Mucosa of gallbladder (tissue), 1 donor: ENCODE measurements at regions not wholly inside any gene's neighbourhood (a gene's known extent, or its start where the extent isn't known, plus 50 kb on each side); places are given as distances from the start of the nearest gene placed in this dataset.
"Not testable (repeated sequence)": the region's sequence is repeated elsewhere in the genome, so short reads cannot be mapped to it uniquely, and the experiment has no call there.

ENCODE experiments used
- DNase-seq: peaks from one replicate; pipeline ENCODE4 v3.0.0-alpha.2; 2020; ENCODE audit warnings: low spot score
- donor health status: DM: no; HTN: no; CAD: no.

GRCh38 chr22:48717076-48717810 lies 1110.4 kb downstream of the BRD1 start:
- no peak for DNase-seq

GRCh38 chr22:48716154-48716553 lies 1111.5 kb downstream of the BRD1 start:
- not testable (repeated sequence) for DNase-seq

DNA sequence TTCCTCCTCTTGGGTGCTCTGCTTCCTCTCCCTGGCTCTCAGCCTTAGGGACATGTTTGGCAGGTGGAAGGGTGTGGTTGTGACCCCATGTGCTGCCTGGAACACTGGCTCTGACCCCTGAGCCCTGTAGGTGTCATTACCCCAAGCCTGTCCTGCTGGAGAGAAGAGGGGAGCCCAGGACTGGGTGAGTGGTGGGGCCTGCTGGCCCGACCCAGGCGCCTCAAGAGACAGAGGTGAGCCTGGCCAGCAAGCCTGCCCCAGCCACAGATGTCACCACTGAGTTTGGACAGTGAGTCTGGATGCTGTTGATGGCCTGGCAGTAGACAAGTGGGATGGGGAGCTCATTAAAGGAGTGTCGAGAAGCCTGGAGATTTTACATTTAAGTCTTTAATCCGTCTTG lies 1112.2 kb downstream of the BRD1 start:
- DNase-seq: no peak

- no peak for DNase-seq
Measured at GRCh38 chr22:48714231-48714630, 1113.4 kb downstream of the BRD1 start.

DNA sequence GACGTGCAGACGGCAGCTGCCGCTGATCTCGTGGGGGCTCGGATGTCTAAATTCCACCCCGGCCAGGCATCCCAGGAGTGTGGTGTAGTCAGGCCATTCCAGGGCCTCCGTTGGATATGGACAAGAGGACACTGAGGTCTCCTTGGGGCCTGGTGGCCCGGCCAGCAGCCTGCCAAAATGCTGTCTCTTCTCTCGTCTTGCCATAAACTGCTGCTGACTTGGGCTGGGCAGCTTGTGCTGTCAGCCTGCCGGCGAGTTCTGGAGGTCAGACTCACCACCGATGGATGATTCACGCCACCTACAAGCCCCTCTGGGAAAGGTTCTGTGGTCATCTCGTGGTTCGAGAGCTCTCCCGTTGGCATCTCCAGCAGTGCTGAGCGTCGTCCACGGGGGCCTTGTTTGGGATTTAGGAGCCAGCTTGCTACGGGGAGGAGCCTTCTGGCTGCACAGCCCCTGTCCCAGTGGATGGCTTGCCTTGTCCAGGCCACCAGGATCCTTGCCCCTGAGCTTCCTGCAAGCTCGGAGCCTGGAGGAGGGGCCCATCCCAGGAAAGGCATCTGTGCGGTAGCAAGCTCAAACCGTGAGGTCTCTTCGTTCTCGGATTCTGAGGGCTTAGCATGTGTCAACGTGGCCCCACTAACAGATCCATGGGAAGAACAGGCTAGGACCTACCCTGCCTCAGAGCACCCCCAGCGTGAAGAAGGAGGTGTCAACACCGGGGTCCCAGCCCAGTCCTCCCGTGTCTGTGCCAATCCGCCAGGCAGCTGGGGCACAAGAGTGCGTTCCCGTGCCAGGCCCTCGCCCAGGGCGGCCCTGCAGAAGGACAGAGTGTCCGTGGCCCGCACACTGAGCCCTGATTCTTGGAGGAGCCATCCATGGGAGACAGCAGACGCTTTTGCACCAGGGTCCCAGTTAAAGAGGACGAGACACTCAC lies 1114.1 kb downstream of the BRD1 start:
- DNase-seq: no peak

GRCh38 chr22:48712558-48713271 lies 1115.0 kb downstream of the BRD1 start:
- DNase-seq: no peak

DNA sequence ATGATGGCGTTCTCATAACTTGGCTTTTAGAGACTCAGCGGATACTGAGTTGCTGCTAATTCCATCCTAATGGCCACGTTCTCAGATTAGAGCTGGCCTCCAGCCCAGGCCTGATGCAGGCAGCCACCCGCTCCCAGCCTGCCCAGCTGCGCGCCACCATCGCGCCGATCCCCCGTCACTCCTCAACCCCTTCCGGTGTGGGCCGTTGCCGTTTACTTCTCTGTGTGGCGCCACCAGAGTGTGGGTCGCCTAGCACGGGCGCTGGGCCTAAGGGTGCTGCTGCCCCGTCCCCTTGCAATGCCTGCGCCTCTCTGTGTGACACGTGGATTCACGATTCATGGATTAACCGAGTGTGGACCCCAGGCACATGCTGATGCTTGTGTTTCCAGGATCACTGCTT lies 1116.0 kb downstream of the BRD1 start:
- DNase-seq: no peak

DNA sequence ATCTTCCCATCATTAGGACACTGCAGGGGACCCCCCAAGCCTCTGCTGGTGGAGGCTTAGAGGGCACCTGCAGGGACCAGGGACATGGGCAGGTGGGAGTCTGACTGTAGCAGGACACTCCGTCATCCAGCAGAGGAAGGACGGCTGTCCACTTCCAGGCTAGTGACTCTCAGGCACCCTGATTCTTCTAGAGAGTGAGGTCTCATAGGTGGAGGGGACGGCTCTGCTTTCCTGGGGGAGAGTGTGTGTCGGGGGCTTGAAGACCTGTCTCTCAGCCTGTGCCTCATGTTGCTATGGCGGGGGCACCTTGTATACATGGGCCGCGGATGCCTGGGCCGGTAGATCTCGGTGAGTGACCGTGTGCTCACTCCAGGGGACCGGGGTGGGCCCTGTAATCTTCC lies 1116.6 kb downstream of the BRD1 start:
- DNase-seq: no peak

DNA sequence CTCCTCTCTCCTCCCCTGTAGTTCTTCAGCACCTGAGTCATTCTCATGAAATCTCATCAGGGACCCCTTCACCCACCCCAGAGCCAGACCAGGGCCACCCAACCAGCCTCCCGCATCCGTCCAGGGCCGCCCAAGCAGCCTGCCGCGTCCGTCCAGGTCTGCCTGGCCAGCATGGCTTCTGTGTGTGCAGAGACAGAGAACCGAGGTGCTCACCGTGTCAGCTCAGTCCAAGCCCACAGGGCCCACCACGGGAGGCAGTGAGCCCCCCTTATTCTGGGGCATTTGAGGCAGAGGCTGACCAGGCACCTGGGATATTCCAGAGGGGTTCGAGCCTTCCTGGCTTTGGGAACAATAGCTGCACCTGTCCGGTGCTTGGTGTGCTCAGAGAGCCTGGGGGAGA lies 1117.3 kb downstream of the BRD1 start:
- DNase-seq: no peak

DNA sequence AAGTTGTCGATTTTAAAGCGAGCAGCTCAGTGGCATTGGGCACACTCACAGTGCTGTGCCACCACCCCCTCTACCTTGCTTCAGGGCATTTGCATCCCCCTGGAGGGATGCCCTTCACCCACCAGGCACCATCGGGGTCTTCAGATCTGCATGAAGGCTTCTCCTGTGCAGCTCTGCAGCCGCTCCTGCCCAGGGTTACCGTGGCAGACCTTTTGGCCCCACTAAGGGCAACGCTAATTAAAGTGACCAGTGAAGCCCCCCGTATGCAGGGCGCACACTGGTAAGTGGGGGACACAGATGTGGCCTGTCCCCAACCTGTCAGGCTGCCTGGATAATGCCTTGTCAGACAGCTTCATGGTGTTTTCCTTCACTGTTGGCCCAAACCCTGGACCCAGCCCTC lies 1117.7 kb downstream of the BRD1 start:
- DNase-seq: no peak

GRCh38 chr22:48709453-48709852 lies 1118.2 kb downstream of the BRD1 start:
- DNase-seq: no peak

DNA sequence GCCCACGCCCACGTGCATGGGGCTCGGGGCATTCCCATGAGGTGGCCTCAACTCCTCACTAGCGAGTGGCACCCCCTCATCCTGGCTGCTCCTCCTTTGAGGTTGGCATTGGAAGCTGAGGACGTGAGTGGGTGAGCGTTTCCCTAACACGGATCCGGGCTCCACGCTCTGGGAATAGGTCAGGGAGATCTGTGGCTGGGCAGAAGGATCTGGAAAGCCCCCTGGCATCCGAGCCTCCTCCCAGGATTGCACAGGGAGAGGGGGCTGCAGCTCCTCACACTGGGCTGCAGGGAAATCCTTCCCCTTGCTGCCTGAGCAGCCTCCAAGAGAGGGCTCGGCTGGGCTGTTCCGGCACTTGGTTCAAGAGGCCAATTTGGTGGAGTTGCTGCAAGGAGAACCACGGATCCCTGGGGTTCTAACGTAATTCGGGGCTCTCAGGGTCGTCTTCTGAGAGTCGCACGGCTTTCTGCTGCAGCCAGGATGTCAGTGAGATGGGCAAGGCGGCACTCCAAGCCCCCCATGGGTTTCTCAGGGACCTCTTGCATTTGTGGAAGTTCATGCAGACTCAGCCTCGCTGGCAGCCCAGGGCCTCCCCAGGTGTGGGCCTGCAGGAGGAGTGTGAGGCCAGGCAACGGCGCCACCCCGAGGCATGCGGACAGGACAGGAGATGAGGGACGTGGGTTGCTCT lies 1119.0 kb downstream of the BRD1 start:
- DNase-seq: no peak

- DNase-seq: no peak
Measured at GRCh38 chr22:48707763-48708557, 1119.7 kb downstream of the BRD1 start.

DNA sequence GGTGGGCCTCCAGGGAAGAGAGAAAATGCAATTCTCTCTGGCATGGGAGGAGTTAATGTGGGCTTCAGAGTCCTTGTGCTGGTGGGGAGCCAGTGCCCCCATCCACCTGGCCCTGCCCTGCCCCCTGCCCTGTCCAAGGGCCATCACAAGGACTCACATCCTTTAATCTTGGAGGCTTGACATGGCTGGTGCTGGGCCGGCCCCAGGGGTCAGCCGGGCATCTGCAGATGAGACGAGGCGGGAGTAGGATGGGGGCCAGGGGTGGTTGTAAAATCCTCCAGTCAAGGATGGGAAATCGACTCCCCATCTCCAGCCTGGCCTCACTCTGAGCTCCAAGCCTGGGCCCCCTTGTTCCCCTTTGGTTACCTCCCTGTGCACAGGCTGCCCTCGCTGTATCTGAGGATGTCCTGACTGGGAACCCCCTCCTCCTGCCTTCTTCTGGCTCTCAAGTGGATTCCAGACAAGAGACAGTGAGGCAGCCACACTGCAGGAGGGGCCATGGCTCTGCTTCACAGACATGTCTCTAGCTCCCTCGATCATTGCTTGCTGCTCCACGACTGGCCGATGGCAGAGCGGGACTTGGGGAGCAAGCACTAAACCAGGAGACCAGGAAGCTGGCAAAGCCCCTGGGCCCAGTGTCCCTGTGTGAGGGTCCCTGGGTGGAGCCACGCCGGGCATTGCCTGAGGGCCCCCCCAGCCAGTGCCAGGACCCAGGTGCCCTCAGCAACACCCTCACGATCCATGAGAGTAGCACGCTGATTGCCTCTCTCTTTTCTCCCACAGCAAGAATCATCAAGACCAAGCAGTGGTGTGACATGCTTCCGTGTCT lies 1120.5 kb downstream of the BRD1 start:
- DNase-seq: no peak

DNA sequence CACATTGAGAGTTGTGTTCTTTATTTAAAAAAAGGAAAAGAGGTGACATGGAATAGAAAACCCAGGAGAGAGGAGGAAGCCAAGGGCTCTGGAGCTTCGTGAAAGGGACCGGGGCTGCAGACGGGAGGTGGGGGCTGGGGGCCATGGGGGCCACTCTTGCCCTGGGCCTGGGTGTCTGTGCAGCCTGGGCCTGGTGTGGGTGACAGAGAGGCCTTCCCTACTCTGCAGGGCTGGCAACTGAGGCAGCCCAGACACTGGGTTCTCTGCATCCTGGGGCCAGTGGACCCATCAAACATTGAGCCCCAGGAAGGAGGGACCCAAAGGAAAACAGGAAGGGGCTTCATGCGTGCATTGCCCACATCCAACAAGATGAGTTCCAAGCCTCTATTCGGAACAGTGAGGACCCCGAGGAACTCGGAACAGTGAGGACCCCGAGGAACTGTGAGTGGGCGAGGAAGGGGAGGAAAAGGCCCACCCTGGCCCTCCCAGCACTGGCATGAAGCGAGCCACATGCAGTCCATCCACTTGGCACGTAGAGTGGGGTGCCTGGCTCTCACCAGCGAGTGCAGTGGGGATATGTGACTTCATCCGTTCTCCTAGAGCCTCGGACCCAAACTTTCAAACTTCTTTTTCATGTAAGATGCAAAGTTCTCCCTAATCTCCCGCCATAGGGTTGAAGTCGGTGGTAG lies 1121.6 kb downstream of the BRD1 start:
- DNase-seq: no peak

GRCh38 chr22:48705159-48705916 lies 1122.3 kb downstream of the BRD1 start:
- no peak for DNase-seq

DNA sequence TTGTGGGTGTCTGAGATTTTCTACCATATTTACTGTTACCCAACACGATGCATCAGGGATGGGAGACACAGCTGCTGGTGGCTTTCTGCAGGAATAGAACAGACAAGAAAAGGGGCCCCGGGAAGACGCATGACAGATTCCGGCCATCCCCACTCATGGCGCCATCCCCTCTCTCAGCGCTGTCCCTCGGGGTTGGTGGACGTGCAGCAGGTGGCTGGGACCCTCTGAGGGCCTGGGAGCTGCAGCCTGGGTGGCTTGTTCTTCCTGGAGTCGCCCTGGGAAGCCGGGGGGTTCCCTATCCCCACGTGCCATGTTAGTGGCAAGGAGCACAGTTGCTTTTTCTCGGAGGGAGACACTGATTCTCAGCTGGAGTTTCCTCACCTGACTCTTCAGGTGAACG lies 1123.3 kb downstream of the BRD1 start:
- DNase-seq: no peak

GRCh38 chr22:48703265-48703941 lies 1124.3 kb downstream of the BRD1 start:
- DNase-seq: no peak
